Activated T-cell treated with anti-CD3 and anti-CD28 coated beads, Interleukin-2, amount 50 U/mL, for 72 hours (primary cell): ENCODE measurements at regions not wholly inside any gene's neighbourhood (a gene's known extent, or its start where the extent isn't known, plus 50 kb on each side); places are given as distances from the start of the nearest gene placed in this dataset.

Experiments
- ATAC-seq, 2 donors: fragments of 150-1000 bp; cut with Tn5 transposase; replicated peaks in 1 of 2; 2 replicates each; pipeline ENCODE4 v1.10.0; 2021; ENCODE audit warnings: moderate library complexity in 2 of 2, mild to moderate bottlenecking in 1 of 2
- DNase-seq, 2 donors: peaks; one replicate each; pipeline ENCODE4 v3.0.0; 2021 to 2022; ENCODE audit warnings: mixed read lengths in 1 of 2
- H3K27ac Mint-ChIP-seq: one replicate; pipeline ENCODE4 v1.8.0; 2022; ENCODE audit warnings: mild to moderate bottlenecking, moderate library complexity, mixed read lengths
- H3K27me3 Mint-ChIP-seq: one replicate; pipeline ENCODE4 v1.8.0; 2022; ENCODE audit warnings: low read depth, mixed read lengths
- H3K36me3 Mint-ChIP-seq, 2 donors: one replicate each; pipeline ENCODE4 v1.8.0; 2022; ENCODE audit warnings: mixed read lengths in 2 of 2, mild to moderate bottlenecking in 1 of 2; ENCODE audit not compliant: insufficient read depth in 2 of 2
- H3K4me1 Mint-ChIP-seq: one replicate; pipeline ENCODE4 v1.8.0; 2022; ENCODE audit warnings: low read depth, mixed read lengths
- H3K4me3 Mint-ChIP-seq, 2 donors: one replicate each; pipeline ENCODE4 v1.8.0; 2022; ENCODE audit warnings: mild to moderate bottlenecking in 2 of 2, mixed read lengths in 2 of 2, moderate library complexity in 2 of 2
- H3K9me3 Mint-ChIP-seq, 2 donors: one replicate each; pipeline ENCODE4 v1.8.0; 2022; ENCODE audit warnings: mixed read lengths in 2 of 2

- H3K27me3 Mint-ChIP-seq: no peaks in the 10 kb centered on the region
- no peaks in the 10 kb centered on the region for H3K36me3 Mint-ChIP-seq
- H3K27ac Mint-ChIP-seq: no peak overlapping the region
- H3K4me1 Mint-ChIP-seq: no peaks in the 10 kb centered on the region
- H3K4me3 Mint-ChIP-seq: no peak overlapping the region
- peaks cover 0 to 5% of the 10 kb centered on the region in 2 donors for H3K9me3 Mint-ChIP-seq
- DNase-seq (no peak), ATAC-seq (no peak)
Measured at GRCh38 chrX:22660756-22661155, 339.0 kb upstream of the DDX53 start.

GRCh38 chrX:22662776-22663175 is 337.0 kb upstream of the DDX53 start:
- Mint-ChIP-seq H3K36me3 (no peaks in the 10 kb centered on the region), H3K4me1 (no peaks in the 10 kb centered on the region), H3K27me3 (no peaks in the 10 kb centered on the region), H3K4me3 (no peak overlapping the region), H3K9me3 (no peaks in the 10 kb centered on the region), H3K27ac (no peak overlapping the region)
- ATAC-seq (no peak), DNase-seq (no peak)

GRCh38 chrX:22664826-22665225 is 334.9 kb upstream of the DDX53 start:
- H3K4me3 Mint-ChIP-seq: no peak overlapping the region
- H3K36me3 Mint-ChIP-seq: no peaks in the 10 kb centered on the region
- no peaks in the 10 kb centered on the region for H3K4me1 Mint-ChIP-seq
- no peaks in the 10 kb centered on the region for H3K9me3 Mint-ChIP-seq
- ATAC-seq (no peak), DNase-seq (no peak)
- H3K27ac Mint-ChIP-seq: no peak overlapping the region
- H3K27me3 Mint-ChIP-seq: no peaks in the 10 kb centered on the region

GRCh38 chrX:22665818-22666217 is 333.9 kb upstream of the DDX53 start:
- no peaks in the 10 kb centered on the region for H3K27me3 Mint-ChIP-seq
- no peak overlapping the region for H3K27ac Mint-ChIP-seq
- DNase-seq (no peak), ATAC-seq (no peak)
- no peaks in the 10 kb centered on the region for H3K9me3 Mint-ChIP-seq
- H3K36me3 Mint-ChIP-seq: no peaks in the 10 kb centered on the region
- H3K4me3 Mint-ChIP-seq: no peak overlapping the region
- H3K4me1 Mint-ChIP-seq: no peaks in the 10 kb centered on the region

- Mint-ChIP-seq H3K4me1 (no peaks in the 10 kb centered on the region), H3K27ac (no peak overlapping the region), H3K36me3 (no peaks in the 10 kb centered on the region), H3K4me3 (no peak overlapping the region), H3K9me3 (no peaks in the 10 kb centered on the region), H3K27me3 (no peaks in the 10 kb centered on the region)
- peak; percentile 0 to 2 for DNase-seq
- no peak for ATAC-seq
Measured at GRCh38 chrX:22666441-22666840, 333.3 kb upstream of the DDX53 start.

- no peaks in the 10 kb centered on the region for H3K36me3 Mint-ChIP-seq
- H3K27ac Mint-ChIP-seq: no peak overlapping the region
Measured at GRCh38 chrX:22674932-22675331, 324.8 kb upstream of the DDX53 start.

GRCh38 chrX:22686138-22686541 is 313.6 kb upstream of the DDX53 start:
- Mint-ChIP-seq H3K27me3 (peaks cover 6% of the 10 kb centered on the region), H3K4me3 (no peak overlapping the region), H3K36me3 (no peaks in the 10 kb centered on the region), H3K9me3 (no peaks in the 10 kb centered on the region), H3K27ac (no peak overlapping the region), H3K4me1 (no peaks in the 10 kb centered on the region)
- ATAC-seq: no peak
- DNase-seq: no peak

More at GRCh38 chrX:22674932-22675331, 324.8 kb upstream of the DDX53 start:
- H3K27me3 Mint-ChIP-seq: no peaks in the 10 kb centered on the region
- DNase-seq (no peak), ATAC-seq (no peak)
- H3K9me3 Mint-ChIP-seq: peaks cover 0 to 2% of the 10 kb centered on the region in 2 donors
- H3K4me1 Mint-ChIP-seq: no peaks in the 10 kb centered on the region
- no peak overlapping the region for H3K4me3 Mint-ChIP-seq

GRCh38 chrX:22689290-22689689 is 310.5 kb upstream of the DDX53 start:
- no peak for ATAC-seq
- DNase-seq: no peak
- no peak overlapping the region for H3K4me3 Mint-ChIP-seq

GRCh38 chrX:22690116-22690515 is 309.6 kb upstream of the DDX53 start:
- H3K9me3 Mint-ChIP-seq: no peaks in the 10 kb centered on the region
- no peak overlapping the region for H3K4me3 Mint-ChIP-seq
- no peak for ATAC-seq
- no peaks in the 10 kb centered on the region for H3K4me1 Mint-ChIP-seq
- no peak overlapping the region for H3K27ac Mint-ChIP-seq
- peaks cover 6% of the 10 kb centered on the region for H3K27me3 Mint-ChIP-seq
- DNase-seq: no peak
- H3K36me3 Mint-ChIP-seq: no peaks in the 10 kb centered on the region

More at GRCh38 chrX:22689290-22689689, 310.5 kb upstream of the DDX53 start:
- no peaks in the 10 kb centered on the region for H3K9me3 Mint-ChIP-seq
- peaks cover 6% of the 10 kb centered on the region for H3K27me3 Mint-ChIP-seq
- no peak overlapping the region for H3K27ac Mint-ChIP-seq
- no peaks in the 10 kb centered on the region for H3K36me3 Mint-ChIP-seq
- H3K4me1 Mint-ChIP-seq: no peaks in the 10 kb centered on the region

- H3K9me3 Mint-ChIP-seq: no peaks in the 10 kb centered on the region
Measured at GRCh38 chrX:22691966-22692565, 307.7 kb upstream of the DDX53 start.

GRCh38 chrX:22698151-22698550 is 301.6 kb upstream of the DDX53 start:
- DNase-seq: no peak
- no peaks in the 10 kb centered on the region for H3K36me3 Mint-ChIP-seq
- no peak for ATAC-seq
- H3K27ac Mint-ChIP-seq: no peak overlapping the region
- H3K9me3 Mint-ChIP-seq: no peaks in the 10 kb centered on the region
- H3K27me3 Mint-ChIP-seq: no peaks in the 10 kb centered on the region
- H3K4me1 Mint-ChIP-seq: no peaks in the 10 kb centered on the region
- no peak overlapping the region for H3K4me3 Mint-ChIP-seq

More at GRCh38 chrX:22691966-22692565, 307.7 kb upstream of the DDX53 start:
- Mint-ChIP-seq H3K27ac (no peak overlapping the region), H3K36me3 (no peaks in the 10 kb centered on the region), H3K4me1 (no peaks in the 10 kb centered on the region), H3K27me3 (peaks cover 6% of the 10 kb centered on the region), H3K4me3 (no peak overlapping the region)
- DNase-seq (no peak), ATAC-seq (no peak)

GRCh38 chrX:22699581-22700091 is 300.1 kb upstream of the DDX53 start:
- ATAC-seq (no peak), DNase-seq (no peak)
- Mint-ChIP-seq H3K27me3 (no peaks in the 10 kb centered on the region), H3K4me1 (no peaks in the 10 kb centered on the region), H3K4me3 (no peak overlapping the region), H3K36me3 (no peaks in the 10 kb centered on the region), H3K9me3 (peaks cover 0 to 5% of the 10 kb centered on the region in 2 donors), H3K27ac (no peak overlapping the region)

GRCh38 chrX:22712942-22713341 is 286.8 kb upstream of the DDX53 start:
- no peak for DNase-seq
- ATAC-seq: no peak
- H3K27me3 Mint-ChIP-seq: peaks cover 6% of the 10 kb centered on the region
- H3K27ac Mint-ChIP-seq: no peak overlapping the region
- H3K9me3 Mint-ChIP-seq: no peaks in the 10 kb centered on the region
- H3K4me1 Mint-ChIP-seq: no peaks in the 10 kb centered on the region
- H3K36me3 Mint-ChIP-seq: no peaks in the 10 kb centered on the region
- H3K4me3 Mint-ChIP-seq: no peak overlapping the region

- no peak overlapping the region for H3K4me3 Mint-ChIP-seq
- H3K36me3 Mint-ChIP-seq: no peaks in the 10 kb centered on the region
- H3K4me1 Mint-ChIP-seq: no peaks in the 10 kb centered on the region
- ATAC-seq: no peak
- H3K9me3 Mint-ChIP-seq: no peaks in the 10 kb centered on the region
- H3K27me3 Mint-ChIP-seq: peaks cover 12% of the 10 kb centered on the region
- H3K27ac Mint-ChIP-seq: no peak overlapping the region
- no peak for DNase-seq
Measured at GRCh38 chrX:22730542-22730941, 269.2 kb upstream of the DDX53 start.
